Thyroid gland (tissue), 4 donors: ENCODE measurements at regions not wholly inside any gene's neighbourhood (a gene's known extent, or its start where the extent isn't known, plus 50 kb on each side); places are given as distances from the start of the nearest gene placed in this dataset.

Source experiments
- DNase-seq, 2 donors: peaks; one replicate each; pipeline ENCODE4 v3.0.0-alpha.2; 2019
- H3K27ac ChIP-seq, 3 donors: fragments of 200-600 bp; sonication (generic); 1 replicate in 2 of 3; 2 replicates in 1 of 3; pipeline ENCODE4 v1.5.1; 2016 to 2019; ENCODE audit warnings: mild to moderate bottlenecking in 1 of 3, moderate library complexity in 1 of 3
- H3K27me3 ChIP-seq: fragments of 200-600 bp; sonication (generic); one replicate; pipeline ENCODE4 v1.5.1; 2019
- H3K36me3 ChIP-seq, 2 donors: fragments of 200-600 bp; sonication (generic); one replicate each; pipeline ENCODE4 v1.5.1; 2016 to 2019
- H3K4me1 ChIP-seq, 2 donors: fragments of 200-600 bp; sonication (generic); one replicate each; pipeline ENCODE4 v1.5.1; 2017 to 2019
- H3K4me3 ChIP-seq, 3 donors: fragments of 200-600 bp; sonication (generic); replicated peaks in 1 of 3; 1 replicate in 2 of 3; 2 replicates in 1 of 3; pipeline ENCODE4 v1.5.1; 2016; ENCODE audit warnings: mild to moderate bottlenecking in 1 of 3
- H3K9me3 ChIP-seq: fragments of 200-600 bp; sonication (generic); one replicate; pipeline ENCODE4 v1.5.1; 2017
- POLR2A ChIP-seq, 2 donors: fragments of 450-650 bp; IDR thresholded peaks; one replicate each; pipeline ENCODE4 v1.6.1; 2017; ENCODE audit warnings: antibody characterized with exemption in 2 of 2, mild to moderate bottlenecking in 2 of 2, moderate library complexity in 1 of 2
- WGBS, 2 donors: methylation state at CpG; one replicate each; pipeline ENCODE4 v1.1.5; 2017; 5-methylcytosine and 5-hydroxymethylcytosine counted together
- intact Hi-C: fragments of 100-400 bp; cut with DNase I; formaldehyde crosslinking; loops from one replicate; pipeline ENCODE4 v1.15.1; 2023
- TF ChIP-seq, protein P1 (sequence below), 6 experiments: fragments of 200-600 bp in 3 of 6; fragments of 450-650 bp in 3 of 6; sonication (generic) in 3 of 6; IDR thresholded peaks; one replicate each; pipeline ENCODE4 v1.5.1; 2016 to 2019; ENCODE audit warnings: antibody characterized with exemption in 6 of 6, mild to moderate bottlenecking in 2 of 6, inconsistent platforms in 1 of 6, moderate library complexity in 1 of 6

- H3K4me3 ChIP-seq = no peak overlapping the region
These were observed 98.3 kb downstream of the LYPLAL1 start for GRCh38 chr1:219271818-219272535.

DNA sequence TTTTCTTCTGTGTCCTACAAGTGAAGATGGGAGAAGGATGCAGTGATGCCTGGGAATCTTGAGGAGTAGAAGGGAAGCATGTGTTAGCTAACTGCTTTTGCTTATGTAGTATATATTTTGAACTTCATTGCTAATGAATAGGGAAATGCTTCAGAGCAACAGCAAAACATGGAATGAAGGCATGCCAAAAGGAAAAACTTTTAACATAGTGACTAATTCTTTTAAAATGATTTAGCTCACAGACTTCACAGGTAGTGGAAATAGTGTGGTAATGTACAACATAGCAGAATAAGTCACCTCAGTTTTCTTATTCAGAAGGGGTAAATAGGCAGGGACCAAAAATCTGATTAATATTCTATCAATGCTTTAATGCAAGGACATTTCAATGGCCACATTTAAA, 95.5 kb downstream of the LYPLAL1 start:
- Histone ChIP-seq H3K27ac (no peak overlapping the region), H3K4me3 (no peak overlapping the region), H3K27me3 (no peaks in the 10 kb centered on the region), H3K4me1 (peaks cover 0 to 10% of the 10 kb centered on the region in 2 donors), H3K9me3 (no peaks in the 10 kb centered on the region), H3K36me3 (no peaks in the 10 kb centered on the region)
- TF ChIP-seq, protein P1, sequence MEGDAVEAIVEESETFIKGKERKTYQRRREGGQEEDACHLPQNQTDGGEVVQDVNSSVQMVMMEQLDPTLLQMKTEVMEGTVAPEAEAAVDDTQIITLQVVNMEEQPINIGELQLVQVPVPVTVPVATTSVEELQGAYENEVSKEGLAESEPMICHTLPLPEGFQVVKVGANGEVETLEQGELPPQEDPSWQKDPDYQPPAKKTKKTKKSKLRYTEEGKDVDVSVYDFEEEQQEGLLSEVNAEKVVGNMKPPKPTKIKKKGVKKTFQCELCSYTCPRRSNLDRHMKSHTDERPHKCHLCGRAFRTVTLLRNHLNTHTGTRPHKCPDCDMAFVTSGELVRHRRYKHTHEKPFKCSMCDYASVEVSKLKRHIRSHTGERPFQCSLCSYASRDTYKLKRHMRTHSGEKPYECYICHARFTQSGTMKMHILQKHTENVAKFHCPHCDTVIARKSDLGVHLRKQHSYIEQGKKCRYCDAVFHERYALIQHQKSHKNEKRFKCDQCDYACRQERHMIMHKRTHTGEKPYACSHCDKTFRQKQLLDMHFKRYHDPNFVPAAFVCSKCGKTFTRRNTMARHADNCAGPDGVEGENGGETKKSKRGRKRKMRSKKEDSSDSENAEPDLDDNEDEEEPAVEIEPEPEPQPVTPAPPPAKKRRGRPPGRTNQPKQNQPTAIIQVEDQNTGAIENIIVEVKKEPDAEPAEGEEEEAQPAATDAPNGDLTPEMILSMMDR (IDR thresholded peaks at IDR 0.05) = no peak
- no peak for TF ChIP-seq POLR2A (IDR thresholded peaks at IDR 0.05)
- no peak for DNase-seq
- intact Hi-C loops = no loop called here

More at GRCh38 chr1:219271818-219272535, 98.3 kb downstream of the LYPLAL1 start:
- intact Hi-C loops = no loop called here
- Histone ChIP-seq H3K9me3 (no peaks in the 10 kb centered on the region), H3K27me3 (no peaks in the 10 kb centered on the region), H3K27ac (peak overlapping the region in 1 of 3 donors; percentile 40), H3K36me3 (no peaks in the 10 kb centered on the region), H3K4me1 (peaks cover 0 to 10% of the 10 kb centered on the region in 2 donors)
- WGBS, 2 donors = 57 to 66% methylated on average over 5 of the region's 5 CpGs
- TF ChIP-seq POLR2A (IDR thresholded peaks at IDR 0.05) = no peak
- TF ChIP-seq, protein P1 (IDR thresholded peaks at IDR 0.05) = no peak
- DNase-seq = no peak

- intact Hi-C loops = no loop called here
- no peak for TF ChIP-seq POLR2A (IDR thresholded peaks at IDR 0.05)
- TF ChIP-seq, protein P1 (IDR thresholded peaks at IDR 0.05) = no peak
- WGBS, 2 donors = 91 to 96% methylated on average over 2 of the region's 2 CpGs
- Histone ChIP-seq H3K9me3 (no peaks in the 10 kb centered on the region), H3K4me3 (no peak overlapping the region), H3K27me3 (no peaks in the 10 kb centered on the region), H3K27ac (no peak overlapping the region), H3K36me3 (no peaks in the 10 kb centered on the region), H3K4me1 (peaks cover 0 to under 1% of the 10 kb centered on the region in 2 donors)
- DNase-seq = no peak
These were observed 92.8 kb downstream of the LYPLAL1 start for GRCh38 chr1:219266524-219266923.

DNA sequence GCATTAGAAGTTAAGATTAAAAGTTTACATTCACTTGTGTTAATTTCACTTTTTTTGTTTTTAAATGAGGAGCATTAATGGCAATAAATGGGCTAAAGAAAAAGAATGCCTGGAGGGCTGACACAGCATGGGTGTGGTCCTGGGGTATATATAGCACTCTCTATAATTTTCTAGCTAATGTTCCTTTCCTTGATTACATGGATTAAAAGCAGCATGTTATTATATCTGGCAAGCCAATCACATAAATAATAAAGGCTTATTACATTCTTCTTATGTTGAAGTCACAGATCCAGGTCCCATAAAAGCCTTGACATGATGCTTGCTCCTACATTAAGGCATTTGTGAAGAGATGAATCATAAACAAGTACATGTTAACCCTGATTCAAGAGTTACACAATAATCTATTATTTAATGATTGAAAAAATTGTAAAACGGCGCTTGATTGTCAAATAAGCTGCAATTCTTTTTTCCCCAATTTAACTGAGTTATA, 91.4 kb downstream of the LYPLAL1 start:
- Histone ChIP-seq H3K9me3 (no peaks in the 10 kb centered on the region), H3K36me3 (no peaks in the 10 kb centered on the region), H3K27ac (no peak overlapping the region), H3K27me3 (no peaks in the 10 kb centered on the region), H3K4me1 (no peaks in the 10 kb centered on the region), H3K4me3 (no peak overlapping the region)
- WGBS, 2 donors = 96% methylated on average over 2 of the region's 2 CpGs
- TF ChIP-seq, protein P1 (IDR thresholded peaks at IDR 0.05) = no peak
- TF ChIP-seq POLR2A (IDR thresholded peaks at IDR 0.05) = no peak
- DNase-seq = no peak
- intact Hi-C loops = no loop called here

- no peaks in the 10 kb centered on the region for H3K9me3 ChIP-seq
- H3K27ac ChIP-seq = no peak overlapping the region
- no peak overlapping the region for H3K4me3 ChIP-seq
- H3K36me3 ChIP-seq = no peaks in the 10 kb centered on the region
- TF ChIP-seq, protein P1 (IDR thresholded peaks at IDR 0.05) = no peak
- no peak for TF ChIP-seq POLR2A (IDR thresholded peaks at IDR 0.05)
- DNase-seq = no peak
- 59 to 70% methylated on average over 5 of the region's 5 CpGs for WGBS, 2 donors
- no peaks in the 10 kb centered on the region for H3K4me1 ChIP-seq
- H3K27me3 ChIP-seq = no peaks in the 10 kb centered on the region
- intact Hi-C loops = no loop called here
These were observed 90.9 kb downstream of the LYPLAL1 start for GRCh38 chr1:219264561-219264960.
